ENCODE measurements at regions not wholly inside any gene's neighbourhood (a gene's known extent, or its start where the extent isn't known, plus 50 kb on each side); places are given as distances from the start of the nearest gene placed in this dataset.

DNA sequence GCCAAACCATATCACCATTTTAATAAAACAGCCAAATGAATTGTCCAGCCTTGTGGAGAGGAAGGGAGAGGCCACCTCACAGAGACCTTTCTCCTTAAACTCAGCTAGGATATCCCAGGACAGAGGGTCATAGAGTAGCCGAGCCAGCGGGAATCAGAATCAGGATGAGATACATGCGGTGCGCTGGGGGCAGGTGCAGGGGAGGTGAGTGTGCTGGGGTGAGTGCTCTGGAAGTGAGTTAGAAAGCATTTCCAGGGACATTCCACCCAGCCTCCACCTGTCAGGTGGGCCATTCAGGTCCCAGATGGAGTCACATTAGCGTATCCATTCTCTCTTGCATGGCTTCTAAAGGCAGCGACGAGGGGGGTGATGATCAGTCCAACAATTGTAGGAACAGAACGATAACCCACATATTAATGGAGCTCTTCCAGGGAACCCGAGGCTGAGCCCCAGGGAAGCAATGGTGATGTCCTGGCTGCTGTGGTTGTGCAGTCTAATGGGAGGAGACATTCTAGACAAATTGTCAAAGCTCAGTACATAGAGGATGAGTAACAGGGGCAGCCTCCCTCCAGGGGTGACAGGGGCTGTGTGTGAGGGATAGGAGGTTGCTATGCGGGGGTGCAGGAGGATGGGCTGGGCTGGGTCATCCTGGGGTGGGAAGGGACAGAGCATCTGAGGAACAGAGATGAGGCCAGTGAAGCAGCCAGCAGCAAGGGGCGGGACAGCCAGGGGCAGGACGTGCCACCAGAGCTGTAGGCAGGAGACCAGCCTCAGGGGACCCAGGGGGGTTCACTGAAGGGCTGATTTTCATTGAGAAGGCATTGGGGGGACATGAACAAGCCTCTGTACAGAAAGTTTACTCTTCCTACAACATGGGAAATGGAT is 88.7 kb upstream of the FRMD1 start:
- TF ChIP-seq, protein P1, sequence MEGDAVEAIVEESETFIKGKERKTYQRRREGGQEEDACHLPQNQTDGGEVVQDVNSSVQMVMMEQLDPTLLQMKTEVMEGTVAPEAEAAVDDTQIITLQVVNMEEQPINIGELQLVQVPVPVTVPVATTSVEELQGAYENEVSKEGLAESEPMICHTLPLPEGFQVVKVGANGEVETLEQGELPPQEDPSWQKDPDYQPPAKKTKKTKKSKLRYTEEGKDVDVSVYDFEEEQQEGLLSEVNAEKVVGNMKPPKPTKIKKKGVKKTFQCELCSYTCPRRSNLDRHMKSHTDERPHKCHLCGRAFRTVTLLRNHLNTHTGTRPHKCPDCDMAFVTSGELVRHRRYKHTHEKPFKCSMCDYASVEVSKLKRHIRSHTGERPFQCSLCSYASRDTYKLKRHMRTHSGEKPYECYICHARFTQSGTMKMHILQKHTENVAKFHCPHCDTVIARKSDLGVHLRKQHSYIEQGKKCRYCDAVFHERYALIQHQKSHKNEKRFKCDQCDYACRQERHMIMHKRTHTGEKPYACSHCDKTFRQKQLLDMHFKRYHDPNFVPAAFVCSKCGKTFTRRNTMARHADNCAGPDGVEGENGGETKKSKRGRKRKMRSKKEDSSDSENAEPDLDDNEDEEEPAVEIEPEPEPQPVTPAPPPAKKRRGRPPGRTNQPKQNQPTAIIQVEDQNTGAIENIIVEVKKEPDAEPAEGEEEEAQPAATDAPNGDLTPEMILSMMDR (IDR thresholded peaks at IDR 0.05), result no peak
- no peak for TF ChIP-seq POLR2A (IDR thresholded peaks at IDR 0.05)

Measured in heart left ventricle (tissue), 13 donors.